Astrocyte (in vitro differentiated cells and primary cell): ENCODE measurements at regions not wholly inside any gene's neighbourhood (a gene's known extent, or its start where the extent isn't known, plus 50 kb on each side); places are given as distances from the start of the nearest gene placed in this dataset.
"Not testable (repeated sequence)": the region's sequence is repeated elsewhere in the genome, so short reads cannot be mapped to it uniquely, and the experiment has no call there.

Source experiments
- DNase-seq: peaks from one replicate; pipeline ENCODE4 v3.0.0-alpha.2; 2010; ENCODE audit warnings: low read depth
- FAIRE-seq: peaks from 2 replicates; lab custom pipeline; 2011; peaks lifted over from hg19 to GRCh38; lab: Jason Lieb, UNC
- H2AFZ ChIP-seq: 2 replicates; pipeline ENCODE4 v1.6.0; 2012; ENCODE audit warnings: low read depth, low read length, inconsistent platforms
- H3K27ac ChIP-seq: 2 replicates; pipeline ENCODE4 v1.5.1; 2011; ENCODE audit warnings: low read depth, low read length, inconsistent platforms
- H3K27me3 ChIP-seq: 2 replicates; pipeline ENCODE4 v1.6.0; 2011; ENCODE audit warnings: low read length, inconsistent platforms; ENCODE audit not compliant: insufficient read depth
- H3K36me3 ChIP-seq: 2 replicates; pipeline ENCODE4 v1.5.1; 2011; ENCODE audit warnings: low read length, inconsistent platforms; ENCODE audit not compliant: insufficient read depth
- H3K4me1 ChIP-seq: 2 replicates; pipeline ENCODE4 v1.5.1; 2011; ENCODE audit warnings: low read length, inconsistent platforms; ENCODE audit not compliant: insufficient read depth
- H3K4me2 ChIP-seq: 2 replicates; pipeline ENCODE4 v1.6.0; 2012; ENCODE audit warnings: low read length, inconsistent platforms
- H3K4me3 ChIP-seq: 2 replicates; pipeline ENCODE4 v1.5.1; 2011; ENCODE audit warnings: low read depth, mild to moderate bottlenecking, low read length, inconsistent platforms; ENCODE audit not compliant: insufficient read depth
- H3K79me2 ChIP-seq: 2 replicates; pipeline ENCODE4 v1.6.0; 2012; ENCODE audit warnings: mild to moderate bottlenecking, low read length, inconsistent platforms; ENCODE audit not compliant: insufficient read depth
- H3K9ac ChIP-seq: 2 replicates; pipeline ENCODE4 v1.6.0; 2012; ENCODE audit warnings: mild to moderate bottlenecking, low read length, inconsistent platforms
- H3K9me3 ChIP-seq: 2 replicates; pipeline ENCODE4 v1.5.1; 2012; ENCODE audit warnings: low read depth, mild to moderate bottlenecking, low read length, inconsistent platforms; ENCODE audit not compliant: insufficient read depth
- H4K20me1 ChIP-seq: 2 replicates; pipeline ENCODE4 v1.6.0; 2012; ENCODE audit warnings: low read length, inconsistent platforms; ENCODE audit not compliant: insufficient read depth
- H3K27ac Mint-ChIP-seq: one replicate; pipeline ENCODE4 v1.8.0; 2021; ENCODE audit warnings: mild to moderate bottlenecking, mixed read lengths; ENCODE audit not compliant: unreplicated experiment
- H3K27me3 Mint-ChIP-seq: one replicate; pipeline ENCODE4 v1.8.0; 2021; ENCODE audit warnings: low read depth, mixed read lengths; ENCODE audit not compliant: unreplicated experiment
- H3K36me3 Mint-ChIP-seq: one replicate; pipeline ENCODE4 v1.8.0; 2021; ENCODE audit warnings: low read depth, mixed read lengths; ENCODE audit not compliant: unreplicated experiment
- H3K4me1 Mint-ChIP-seq: one replicate; pipeline ENCODE4 v1.8.0; 2021; ENCODE audit warnings: low read depth, mixed read lengths; ENCODE audit not compliant: unreplicated experiment
- H3K4me3 Mint-ChIP-seq: one replicate; pipeline ENCODE4 v1.8.0; 2021; ENCODE audit warnings: mild to moderate bottlenecking, moderate library complexity, mixed read lengths; ENCODE audit not compliant: unreplicated experiment
- H3K9me3 Mint-ChIP-seq: one replicate; pipeline ENCODE4 v1.8.0; 2021; ENCODE audit warnings: mild to moderate bottlenecking, mixed read lengths; ENCODE audit not compliant: unreplicated experiment
- CTCF ChIP-seq: IDR thresholded peaks from 2 replicates; pipeline ENCODE4 v1.5.1; 2011; ENCODE audit warnings: low read depth, mild to moderate bottlenecking, inconsistent platforms, low read length, moderate library complexity; ENCODE audit not compliant: insufficient read depth
- EZH2 ChIP-seq: IDR thresholded peaks from 2 replicates; pipeline ENCODE4 v1.6.1; 2012; ENCODE audit warnings: mild to moderate bottlenecking, low read length, inconsistent platforms; ENCODE audit not compliant: insufficient read depth

GRCh38 chr5:126143622-126144021, 279.6 kb upstream of the GRAMD2B start:
- no peak for FAIRE-seq

DNA sequence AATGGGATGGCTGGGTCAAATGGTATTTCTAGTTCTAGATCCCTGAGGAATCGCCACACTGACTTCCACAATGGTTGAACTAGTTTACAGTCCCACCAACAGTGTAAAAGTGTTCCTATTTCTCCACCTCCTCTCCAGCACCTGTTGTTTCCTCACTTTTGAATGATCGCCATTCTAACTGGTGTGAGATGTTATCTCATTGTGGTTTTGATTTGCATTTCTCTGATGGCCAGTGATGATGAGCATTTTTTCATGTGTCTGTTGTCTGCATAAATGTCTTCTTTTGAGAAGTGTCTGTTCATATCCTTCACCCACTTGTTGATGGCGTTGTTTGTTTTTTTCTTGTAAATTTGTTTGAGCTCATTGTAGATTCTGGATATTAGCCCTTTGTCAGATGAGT, 272.9 kb upstream of the GRAMD2B start:
- H3K27me3 ChIP-seq, H3K9ac ChIP-seq, H3K4me3 ChIP-seq, H3K4me1 Mint-ChIP-seq, FAIRE-seq, H3K9me3 Mint-ChIP-seq, H3K9me3 ChIP-seq, H3K27ac ChIP-seq, DNase-seq, H3K4me2 ChIP-seq, H3K36me3 ChIP-seq, H3K4me3 Mint-ChIP-seq, H3K4me1 ChIP-seq, H4K20me1 ChIP-seq, H3K27me3 Mint-ChIP-seq, H3K79me2 ChIP-seq, H2AFZ ChIP-seq, H3K36me3 Mint-ChIP-seq, H3K27ac Mint-ChIP-seq: not testable (repeated sequence)

More at GRCh38 chr5:126143622-126144021, 279.6 kb upstream of the GRAMD2B start:
- H3K4me3 ChIP-seq, result no peak overlapping the region
- H3K27me3 ChIP-seq, result no peaks in the 10 kb centered on the region
- no peaks in the 10 kb centered on the region for H4K20me1 ChIP-seq
- H3K36me3 ChIP-seq, result no peaks in the 10 kb centered on the region
- H3K4me1 Mint-ChIP-seq, result peaks cover 15% of the 10 kb centered on the region
- no peak overlapping the region for H3K27ac Mint-ChIP-seq
- DNase-seq, result no peak
- no peaks in the 10 kb centered on the region for H3K9me3 Mint-ChIP-seq
- H3K9me3 ChIP-seq, result no peaks in the 10 kb centered on the region
- no peaks in the 10 kb centered on the region for H3K79me2 ChIP-seq
- H3K27ac ChIP-seq, result no peak overlapping the region
- no peaks in the 10 kb centered on the region for H3K27me3 Mint-ChIP-seq
- H3K9ac ChIP-seq, result no peak overlapping the region
- peaks cover 7% of the 10 kb centered on the region for H3K4me1 ChIP-seq
- no peak overlapping the region for H2AFZ ChIP-seq
- H3K4me2 ChIP-seq, result no peak overlapping the region
- H3K36me3 Mint-ChIP-seq, result no peaks in the 10 kb centered on the region
- H3K4me3 Mint-ChIP-seq, result no peak overlapping the region
- TF ChIP-seq CTCF, result no peak
- TF ChIP-seq EZH2, result no peak

GRCh38 chr5:126155298-126155697, 267.9 kb upstream of the GRAMD2B start:
- not testable (repeated sequence) for H3K27ac ChIP-seq, H2AFZ ChIP-seq, H3K36me3 Mint-ChIP-seq, H3K4me1 ChIP-seq, H3K36me3 ChIP-seq, H3K27me3 Mint-ChIP-seq, FAIRE-seq, H3K9me3 ChIP-seq, H4K20me1 ChIP-seq, H3K79me2 ChIP-seq, H3K27me3 ChIP-seq, H3K4me2 ChIP-seq, H3K4me3 ChIP-seq, H3K9ac ChIP-seq, DNase-seq, H3K4me3 Mint-ChIP-seq, H3K27ac Mint-ChIP-seq, H3K4me1 Mint-ChIP-seq
- peaks cover 23% of the 10 kb centered on the region for H3K9me3 Mint-ChIP-seq

DNA sequence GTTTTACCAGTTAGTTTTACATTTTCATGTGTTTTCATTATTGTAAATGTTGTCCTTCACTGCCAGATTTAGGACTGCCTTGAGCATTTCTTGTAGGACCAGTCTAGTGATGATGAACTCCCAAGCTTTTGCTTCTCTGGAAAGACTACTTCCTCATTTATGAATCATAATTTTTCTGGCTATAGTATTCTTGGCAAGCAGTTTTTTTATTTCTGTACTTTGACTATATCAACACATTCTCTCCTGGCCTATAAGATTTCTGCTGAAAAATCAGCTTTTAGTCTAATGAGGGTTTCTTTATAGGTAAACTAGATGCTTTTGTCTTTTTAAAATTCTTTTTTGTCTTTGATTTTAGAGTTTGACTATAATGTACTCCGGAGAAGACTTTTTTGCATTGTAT, 256.8 kb upstream of the GRAMD2B start:
- H3K4me1 Mint-ChIP-seq, result no peaks in the 10 kb centered on the region
- H3K36me3 Mint-ChIP-seq, result no peaks in the 10 kb centered on the region

More for the DNA sequence above, 256.8 kb upstream of the GRAMD2B start:
- no peaks in the 10 kb centered on the region for H3K79me2 ChIP-seq
- no peak overlapping the region for H3K4me3 ChIP-seq
- peaks cover 2% of the 10 kb centered on the region for H3K9me3 ChIP-seq
- DNase-seq, result no peak
- no peaks in the 10 kb centered on the region for H3K4me1 ChIP-seq
- Mint-ChIP-seq H3K27me3 (no peaks in the 10 kb centered on the region), H3K9me3 (peaks cover 11% of the 10 kb centered on the region), H3K4me3 (no peak overlapping the region), H3K27ac (no peak overlapping the region)
- H3K4me2 ChIP-seq, result no peak overlapping the region
- no peak overlapping the region for H3K27ac ChIP-seq
- H3K27me3 ChIP-seq, result no peaks in the 10 kb centered on the region
- no peak for FAIRE-seq
- no peak overlapping the region for H2AFZ ChIP-seq
- no peak for TF ChIP-seq EZH2
- no peaks in the 10 kb centered on the region for H3K36me3 ChIP-seq
- no peak overlapping the region for H3K9ac ChIP-seq
- H4K20me1 ChIP-seq, result no peaks in the 10 kb centered on the region
